Hepatocyte (in vitro differentiated cells): ENCODE measurements at regions not wholly inside any gene's neighbourhood (a gene's known extent, or its start where the extent isn't known, plus 50 kb on each side); places are given as distances from the start of the nearest gene placed in this dataset.

Experiments
- EZH2 ChIP-seq: fragments of 200-600 bp; sonication (generic); IDR thresholded peaks from 2 replicates; pipeline ENCODE4 v1.6.1; 2016; ENCODE audit warnings: antibody characterized with exemption, mild to moderate bottlenecking, borderline replicate concordance
- EZH2phosphoT487 ChIP-seq: fragments of 200-600 bp; sonication (generic); IDR thresholded peaks from one replicate; pipeline ENCODE4 v1.6.1; 2018; ENCODE audit warnings: antibody characterized with exemption, mild to moderate bottlenecking, low read depth, moderate library complexity; ENCODE audit not compliant: unreplicated experiment, severe bottlenecking
- TF ChIP-seq, protein P1 (sequence below): fragments of 200-600 bp; sonication (generic); IDR thresholded peaks from 2 replicates; pipeline ENCODE4 v1.5.1; 2016; ENCODE audit warnings: antibody characterized with exemption, mild to moderate bottlenecking; ENCODE audit not compliant: poor library complexity

DNA sequence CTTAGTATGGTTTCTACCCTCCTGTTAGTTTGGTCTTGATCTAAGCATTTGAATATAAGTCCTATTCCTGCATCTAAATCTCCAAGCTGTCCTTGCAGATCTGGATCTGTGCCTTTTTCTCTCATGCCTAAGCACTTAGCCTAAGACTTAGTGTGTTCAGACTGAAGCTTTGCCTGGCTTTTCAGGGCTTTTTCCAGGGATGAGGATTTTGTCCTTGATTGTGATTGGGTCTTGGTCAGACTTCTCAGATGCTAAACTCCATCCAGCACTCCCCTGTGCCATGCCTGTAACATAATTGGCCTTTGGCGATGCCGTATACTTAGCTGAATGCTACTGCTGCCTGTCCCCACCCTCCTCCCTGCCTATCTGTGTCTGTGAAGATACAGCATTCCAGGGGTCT lies 98.1 kb upstream of the NRIP1 start:
- no peak for TF ChIP-seq EZH2phosphoT487
- TF ChIP-seq, protein P1, sequence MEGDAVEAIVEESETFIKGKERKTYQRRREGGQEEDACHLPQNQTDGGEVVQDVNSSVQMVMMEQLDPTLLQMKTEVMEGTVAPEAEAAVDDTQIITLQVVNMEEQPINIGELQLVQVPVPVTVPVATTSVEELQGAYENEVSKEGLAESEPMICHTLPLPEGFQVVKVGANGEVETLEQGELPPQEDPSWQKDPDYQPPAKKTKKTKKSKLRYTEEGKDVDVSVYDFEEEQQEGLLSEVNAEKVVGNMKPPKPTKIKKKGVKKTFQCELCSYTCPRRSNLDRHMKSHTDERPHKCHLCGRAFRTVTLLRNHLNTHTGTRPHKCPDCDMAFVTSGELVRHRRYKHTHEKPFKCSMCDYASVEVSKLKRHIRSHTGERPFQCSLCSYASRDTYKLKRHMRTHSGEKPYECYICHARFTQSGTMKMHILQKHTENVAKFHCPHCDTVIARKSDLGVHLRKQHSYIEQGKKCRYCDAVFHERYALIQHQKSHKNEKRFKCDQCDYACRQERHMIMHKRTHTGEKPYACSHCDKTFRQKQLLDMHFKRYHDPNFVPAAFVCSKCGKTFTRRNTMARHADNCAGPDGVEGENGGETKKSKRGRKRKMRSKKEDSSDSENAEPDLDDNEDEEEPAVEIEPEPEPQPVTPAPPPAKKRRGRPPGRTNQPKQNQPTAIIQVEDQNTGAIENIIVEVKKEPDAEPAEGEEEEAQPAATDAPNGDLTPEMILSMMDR: no peak
- no peak for TF ChIP-seq EZH2
